Stomach (tissue), 8 donors: ENCODE measurements at regions not wholly inside any gene's neighbourhood (a gene's known extent, or its start where the extent isn't known, plus 50 kb on each side); places are given as distances from the start of the nearest gene placed in this dataset.

ENCODE experiments used
- DNase-seq, 2 donors: peaks; one replicate each; pipeline versions ENCODE4 v3.0.0 to v3.0.0-alpha.2; 2013 to 2019
- H3K27ac ChIP-seq, 5 donors: fragments of 200-600 bp in 4 of 5; sonication (generic) in 4 of 5; one replicate each; pipeline ENCODE4 v1.5.1; 2013 to 2019; ENCODE audit warnings: mild to moderate bottlenecking in 1 of 5, moderate library complexity in 1 of 5
- H3K27me3 ChIP-seq, 3 donors: fragments of 200-600 bp; sonication (generic); one replicate each; pipeline ENCODE4 v1.5.1; 2017 to 2019; ENCODE audit warnings: mixed run types in 1 of 3
- H3K36me3 ChIP-seq, 4 donors: fragments of 200-600 bp; sonication (generic); 1 replicate in 3 of 4; 2 replicates in 1 of 4; pipeline ENCODE4 v1.5.1; 2016 to 2019
- H3K4me1 ChIP-seq, 4 donors: fragments of 200-600 bp; sonication (generic); one replicate each; pipeline ENCODE4 v1.5.1; 2016 to 2019
- H3K4me3 ChIP-seq, 4 donors: fragments of 200-600 bp; sonication (generic) in 3 of 4; one replicate each; pipeline ENCODE4 v1.5.1; 2016 to 2019; ENCODE audit warnings: mild to moderate bottlenecking in 1 of 4
- H3K9me3 ChIP-seq, 4 donors: fragments of 200-600 bp; sonication (generic); one replicate each; pipeline ENCODE4 v1.5.1; 2016 to 2019
- EP300 ChIP-seq: sonication (generic); formaldehyde crosslinking; IDR thresholded peaks from one replicate; pipeline ENCODE4 v1.6.1; 2017; ENCODE audit warnings: antibody characterized with exemption
- POLR2A ChIP-seq, 4 donors: fragments of 450-650 bp; IDR thresholded peaks; one replicate each; pipeline ENCODE4 v1.6.1; 2016; ENCODE audit warnings: antibody characterized with exemption in 4 of 4, control low read depth in 2 of 4, mild to moderate bottlenecking in 1 of 4, moderate library complexity in 1 of 4
- POLR2AphosphoS5 ChIP-seq, 3 donors: sonication (generic); formaldehyde crosslinking; IDR thresholded peaks; one replicate each; pipeline ENCODE4 v1.6.1; 2016; ENCODE audit warnings: antibody characterized with exemption in 3 of 3
- WGBS, 5 donors: extraction: QIAGEN DNeasy Blood & Tissue Kit in 3 of 5; methylation state at CpG; one replicate each; pipeline versions ENCODE4 v1.1.5 to v1.1.7; 2013 to 2018; 5-methylcytosine and 5-hydroxymethylcytosine counted together
- intact Hi-C: fragments of 100-400 bp; cut with DNase I; formaldehyde crosslinking; loops from one replicate; pipeline ENCODE4 v1.15.1; 2023; ENCODE audit warnings: low total_unique reads
- TF ChIP-seq, protein P1 (sequence below), 7 experiments: fragments of 450-650 bp in 4 of 7; fragments of 200-600 bp in 3 of 7; sonication (generic) in 3 of 7; IDR thresholded peaks; one replicate each; pipeline ENCODE4 v1.5.1; 2016 to 2019; ENCODE audit warnings: antibody characterized with exemption in 7 of 7, control low read depth in 2 of 7, mild to moderate bottlenecking in 1 of 7
- donor health status: healthy with polysubstance abuse.
- donor health status: Bipolar disorder and iron deficiency.
- donor health status: healthy.

- DNase-seq: no peak
- Histone ChIP-seq H3K27me3 (no peaks in the 10 kb centered on the region), H3K27ac (no peak overlapping the region), H3K9me3 (peaks cover 0 to 7% (median 0%) of the 10 kb centered on the region in 4 donors), H3K4me3 (no peak overlapping the region), H3K4me1 (no peaks in the 10 kb centered on the region), H3K36me3 (no peaks in the 10 kb centered on the region)
- TF ChIP-seq POLR2A (IDR thresholded peaks at IDR 0.05): no peak
- no peak for TF ChIP-seq EP300
- no peak for TF ChIP-seq POLR2AphosphoS5 (IDR thresholded peaks at IDR 0.05)
- TF ChIP-seq, protein P1, sequence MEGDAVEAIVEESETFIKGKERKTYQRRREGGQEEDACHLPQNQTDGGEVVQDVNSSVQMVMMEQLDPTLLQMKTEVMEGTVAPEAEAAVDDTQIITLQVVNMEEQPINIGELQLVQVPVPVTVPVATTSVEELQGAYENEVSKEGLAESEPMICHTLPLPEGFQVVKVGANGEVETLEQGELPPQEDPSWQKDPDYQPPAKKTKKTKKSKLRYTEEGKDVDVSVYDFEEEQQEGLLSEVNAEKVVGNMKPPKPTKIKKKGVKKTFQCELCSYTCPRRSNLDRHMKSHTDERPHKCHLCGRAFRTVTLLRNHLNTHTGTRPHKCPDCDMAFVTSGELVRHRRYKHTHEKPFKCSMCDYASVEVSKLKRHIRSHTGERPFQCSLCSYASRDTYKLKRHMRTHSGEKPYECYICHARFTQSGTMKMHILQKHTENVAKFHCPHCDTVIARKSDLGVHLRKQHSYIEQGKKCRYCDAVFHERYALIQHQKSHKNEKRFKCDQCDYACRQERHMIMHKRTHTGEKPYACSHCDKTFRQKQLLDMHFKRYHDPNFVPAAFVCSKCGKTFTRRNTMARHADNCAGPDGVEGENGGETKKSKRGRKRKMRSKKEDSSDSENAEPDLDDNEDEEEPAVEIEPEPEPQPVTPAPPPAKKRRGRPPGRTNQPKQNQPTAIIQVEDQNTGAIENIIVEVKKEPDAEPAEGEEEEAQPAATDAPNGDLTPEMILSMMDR (IDR thresholded peaks at IDR 0.05): no peak
- intact Hi-C loops: no loop called here
Measured at GRCh38 chr13:37319031-37319443, 213.6 kb upstream of the CSNK1A1L start.

GRCh38 chr13:37316935-37317334 lies 211.5 kb upstream of the CSNK1A1L start:
- peaks cover 0 to 7% (median 0%) of the 10 kb centered on the region in 4 donors for H3K9me3 ChIP-seq
- TF ChIP-seq POLR2A (IDR thresholded peaks at IDR 0.05) (no peak), EP300 (no peak), POLR2AphosphoS5 (IDR thresholded peaks at IDR 0.05) (no peak)
- TF ChIP-seq, protein P1 (IDR thresholded peaks at IDR 0.05): no peak
- DNase-seq: no peak
- H3K27me3 ChIP-seq: no peaks in the 10 kb centered on the region
- no peaks in the 10 kb centered on the region for H3K36me3 ChIP-seq
- H3K27ac ChIP-seq: no peak overlapping the region
- intact Hi-C loops: no loop called here
- WGBS, 5 donors: 91 to 97% (median 95%) methylated on average over 6 of the region's 6 CpGs
- H3K4me3 ChIP-seq: no peak overlapping the region
- no peaks in the 10 kb centered on the region for H3K4me1 ChIP-seq

- no peak overlapping the region for H3K4me3 ChIP-seq
- H3K27ac ChIP-seq: no peak overlapping the region
- DNase-seq: peak in 1 of 2 donors; percentile 50
- H3K4me1 ChIP-seq: no peaks in the 10 kb centered on the region
- H3K9me3 ChIP-seq: no peaks in the 10 kb centered on the region
- H3K36me3 ChIP-seq: no peaks in the 10 kb centered on the region
- no peak for TF ChIP-seq POLR2AphosphoS5 (IDR thresholded peaks at IDR 0.05)
- TF ChIP-seq, protein P1 (IDR thresholded peaks at IDR 0.05): no peak
- no peak for TF ChIP-seq EP300
- TF ChIP-seq POLR2A (IDR thresholded peaks at IDR 0.05): no peak
- intact Hi-C loops: no loop called here
- no peaks in the 10 kb centered on the region for H3K27me3 ChIP-seq
- 59 to 80% (median 69%) methylated on average over 2 of the region's 2 CpGs for WGBS, 5 donors
Measured at GRCh38 chr13:37313372-37313771, 207.9 kb upstream of the CSNK1A1L start.

- intact Hi-C loops: no loop called here
- TF ChIP-seq, protein P1 (IDR thresholded peaks at IDR 0.05): no peak
- H3K4me1 ChIP-seq: no peaks in the 10 kb centered on the region
- H3K27ac ChIP-seq: no peak overlapping the region
- DNase-seq: no peak
- no peak overlapping the region for H3K4me3 ChIP-seq
- no peaks in the 10 kb centered on the region for H3K36me3 ChIP-seq
- 76 to 83% (median 80%) methylated on average over 4 of the region's 4 CpGs for WGBS, 5 donors
- no peaks in the 10 kb centered on the region for H3K9me3 ChIP-seq
- H3K27me3 ChIP-seq: no peaks in the 10 kb centered on the region
Measured at GRCh38 chr13:37306778-37307544, 201.5 kb upstream of the CSNK1A1L start.
